Fibroblast of pulmonary artery (primary cell): ENCODE measurements at regions not wholly inside any gene's neighbourhood (a gene's known extent, or its start where the extent isn't known, plus 50 kb on each side); places are given as distances from the start of the nearest gene placed in this dataset.

Experiments used
- DNase-seq: peaks from one replicate; pipeline ENCODE4 v3.0.0-alpha.2; 2010; ENCODE audit warnings: low read depth
- H3K4me3 ChIP-seq: replicated peaks from 2 replicates; pipeline ENCODE4 v1.5.1; 2011; ENCODE audit warnings: low read depth, mild to moderate bottlenecking, control low read depth, low read length, moderate library complexity
- CTCF ChIP-seq: IDR thresholded peaks from 2 replicates; pipeline ENCODE4 v1.5.1; 2011; ENCODE audit warnings: mild to moderate bottlenecking, control low read depth, low read length, inconsistent platforms; ENCODE audit errors: missing control alignments

GRCh38 chr3:191543897-191544296 lies 82.9 kb downstream of the PYDC2 start:
- H3K4me3 ChIP-seq = no peak overlapping the region
- TF ChIP-seq CTCF = no peak
- no peak for DNase-seq

DNA sequence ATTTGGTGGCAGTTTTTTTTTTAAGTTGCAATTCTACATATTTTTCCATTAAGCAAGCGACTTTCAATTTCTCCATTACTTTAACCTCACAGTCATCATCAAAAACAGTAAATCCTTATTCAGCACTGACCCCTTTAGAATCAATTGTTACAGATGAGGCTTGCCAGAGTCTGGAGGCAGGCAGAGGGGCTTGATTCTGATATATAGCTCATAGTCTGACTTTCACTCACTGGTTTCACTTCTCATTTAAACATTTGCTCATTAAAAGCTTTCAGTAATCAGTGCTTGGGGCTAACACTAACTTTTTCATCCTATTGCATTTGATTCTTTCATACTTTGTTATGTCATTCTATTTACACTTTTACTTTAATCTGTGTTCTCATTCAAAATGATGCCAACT lies 88.4 kb downstream of the PYDC2 start:
- no peak for TF ChIP-seq CTCF
- no peak for DNase-seq
- no peak overlapping the region for H3K4me3 ChIP-seq

DNA sequence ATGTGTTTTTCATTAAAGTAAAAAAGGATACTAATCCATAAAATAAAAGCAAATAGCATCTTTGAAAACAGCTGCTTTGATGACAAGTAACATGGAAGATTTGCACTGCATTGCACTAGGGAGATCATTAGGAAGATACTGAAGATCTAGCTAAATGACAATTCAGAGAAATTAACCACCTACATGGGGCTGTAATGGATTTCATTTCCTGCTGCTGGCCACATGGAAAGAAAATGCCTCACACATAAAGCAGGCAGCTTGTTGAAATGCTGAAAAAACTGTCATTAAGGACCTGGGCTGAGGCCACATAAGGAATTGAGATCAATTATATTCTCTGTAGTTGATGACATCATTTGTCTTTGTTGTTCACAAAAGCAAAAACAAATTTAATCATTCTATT lies 94.1 kb downstream of the PYDC2 start:
- no peak for DNase-seq
- H3K4me3 ChIP-seq = no peak overlapping the region
- no peak for TF ChIP-seq CTCF

DNA sequence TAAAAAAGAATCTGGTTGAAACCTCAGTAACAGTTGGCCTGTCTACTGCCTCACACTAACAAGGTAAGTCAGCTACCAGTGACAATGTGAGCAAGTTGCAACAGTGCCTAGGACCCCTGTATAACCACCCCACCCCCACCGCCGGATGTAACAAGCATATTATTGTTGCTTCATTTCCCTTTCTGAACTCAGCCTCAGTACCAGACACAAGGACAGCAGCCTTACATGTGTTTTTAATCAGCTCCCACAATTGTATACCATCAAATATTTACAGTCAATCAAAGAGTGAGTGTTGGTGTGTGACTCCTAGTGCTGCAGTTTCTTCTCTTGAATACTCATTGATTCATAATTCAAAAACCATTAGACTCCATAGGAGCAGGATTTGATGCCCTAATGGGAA lies 96.4 kb downstream of the PYDC2 start:
- no peak for DNase-seq
- no peak for TF ChIP-seq CTCF
- H3K4me3 ChIP-seq = no peak overlapping the region

GRCh38 chr3:191563722-191564121 lies 102.8 kb downstream of the PYDC2 start:
- DNase-seq = no peak
- TF ChIP-seq CTCF = no peak
- H3K4me3 ChIP-seq = no peak overlapping the region

DNA sequence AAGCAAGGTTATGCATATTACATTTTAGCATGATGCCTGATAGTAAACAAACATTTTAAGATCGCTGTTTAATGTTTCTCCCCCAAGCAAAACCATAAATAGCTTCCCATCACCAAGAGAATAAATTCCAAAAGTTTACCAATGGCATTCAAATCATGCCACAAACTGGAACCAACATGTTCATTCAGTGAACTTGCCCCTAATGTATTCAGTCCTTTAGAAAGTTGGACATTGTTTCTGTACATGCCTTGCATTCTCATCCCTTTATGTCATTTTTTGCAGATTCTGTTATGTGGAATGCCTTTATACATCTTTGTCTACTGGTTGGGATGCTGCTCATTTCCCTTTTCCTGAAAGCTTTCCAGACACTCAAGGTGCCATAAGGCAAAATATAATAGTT lies 105.5 kb downstream of the PYDC2 start:
- no peak for DNase-seq
- no peak for TF ChIP-seq CTCF
- no peak overlapping the region for H3K4me3 ChIP-seq

DNA sequence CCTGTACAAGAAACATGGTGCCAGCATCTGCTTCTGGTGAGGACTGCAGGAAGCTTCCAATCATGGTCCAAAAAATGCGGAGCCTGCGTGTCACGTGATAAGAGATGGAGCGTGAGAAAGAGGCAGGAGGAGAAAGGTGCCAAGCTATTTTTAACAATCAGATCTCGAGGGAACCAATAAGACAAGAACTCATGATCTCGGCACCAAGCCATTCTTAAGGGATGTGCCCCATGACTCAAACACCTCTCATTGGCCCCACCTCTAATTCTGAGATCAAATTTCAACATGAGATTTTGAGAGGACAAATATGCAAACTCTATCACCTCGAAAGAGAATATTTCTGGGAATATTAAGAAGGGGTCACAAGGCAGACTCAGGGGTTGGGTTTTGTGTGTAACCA lies 107.2 kb downstream of the PYDC2 start:
- no peak overlapping the region for H3K4me3 ChIP-seq
- no peak for DNase-seq
- TF ChIP-seq CTCF = no peak
